ENCODE measurements at regions not wholly inside any gene's neighbourhood (a gene's known extent, or its start where the extent isn't known, plus 50 kb on each side); places are given as distances from the start of the nearest gene placed in this dataset.

DNA sequence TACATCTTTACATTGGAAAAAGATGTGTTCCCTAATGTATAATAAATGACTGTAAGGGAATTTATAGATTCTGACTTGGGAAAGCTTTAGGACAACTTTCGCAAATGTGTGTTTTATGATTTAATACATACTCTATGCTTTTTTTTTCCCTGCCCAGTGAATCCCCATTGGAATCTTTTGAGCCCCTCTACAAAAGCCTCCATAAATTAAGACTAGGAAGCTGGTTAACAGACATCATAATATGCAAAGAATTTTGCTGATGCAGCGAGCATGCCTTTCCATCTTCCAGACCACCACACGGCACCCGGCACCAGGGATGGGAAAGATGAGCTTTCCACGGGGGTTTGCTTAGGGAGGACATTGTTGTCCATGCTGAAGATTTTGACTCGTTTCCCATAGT, 156.1 kb upstream of the IVNS1ABP start:
- no peak for TF ChIP-seq FOSL2 (IDR thresholded peaks at IDR 0.05; ENCODE audit: borderline replicate concordance, low read depth)
- TF ChIP-seq, protein P1, sequence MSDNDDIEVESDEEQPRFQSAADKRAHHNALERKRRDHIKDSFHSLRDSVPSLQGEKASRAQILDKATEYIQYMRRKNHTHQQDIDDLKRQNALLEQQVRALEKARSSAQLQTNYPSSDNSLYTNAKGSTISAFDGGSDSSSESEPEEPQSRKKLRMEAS (IDR thresholded peaks at IDR 0.05; ENCODE audit: low read depth), result no peak
